ENCODE measurements at regions not wholly inside any gene's neighbourhood (a gene's known extent, or its start where the extent isn't known, plus 50 kb on each side); places are given as distances from the start of the nearest gene placed in this dataset.
A peak's percentile ranks its signal among the peaks of the same experiment; 100 is the strongest.

GRCh38 chr10:21087476-21087875 is 190.4 kb upstream of the NEBL start:
- no TSS peak for BruUV-seq (replicated peaks)
- H3K9me3 Mint-ChIP-seq (ENCODE audit: unreplicated experiment) = no peaks in the 10 kb centered on the region

GRCh38 chr10:21084700-21085099 is 187.6 kb upstream of the NEBL start:
- intact Hi-C loops (cut with micrococcal nuclease) = no loop called here
- POLR2A ChIA-PET = interaction anchor here (0.6 to 1.2 kb wide), 3 partner anchors 50 to 69 kb away, joined by 3 read pairs; no protein-coding TSS in a partner anchor
- BruUV-seq (replicated peaks) = no TSS peak
- Mint-ChIP-seq H3K36me3 (ENCODE audit: insufficient read depth, unreplicated experiment) (peaks cover 6% of the 10 kb centered on the region), H3K9me3 (ENCODE audit: unreplicated experiment) (no peaks in the 10 kb centered on the region), H3K27ac (ENCODE audit: low read depth, unreplicated experiment) (no peak overlapping the region), H3K4me1 (ENCODE audit: insufficient read depth, unreplicated experiment) (peaks cover 14% of the 10 kb centered on the region), H3K27me3 (ENCODE audit: insufficient read depth, unreplicated experiment) (no peaks in the 10 kb centered on the region), H3K4me3 (ENCODE audit: unreplicated experiment) (no peak overlapping the region)
- TF ChIP-seq CTCF (IDR thresholded peaks at IDR 0.05; ENCODE audit: unreplicated experiment) = no peak
- CTCF ChIA-PET = interaction anchor here (0.8 to 1.5 kb wide), 5 partner anchors 9 to 543 kb away, joined by 3 to 10 read pairs (median 3); no protein-coding TSS in a partner anchor
- DNase-seq (ENCODE audit: unreplicated experiment) = no peak

More at GRCh38 chr10:21087476-21087875, 190.4 kb upstream of the NEBL start:
- Mint-ChIP-seq H3K27me3 (ENCODE audit: insufficient read depth, unreplicated experiment) (no peaks in the 10 kb centered on the region), H3K27ac (ENCODE audit: low read depth, unreplicated experiment) (no peak overlapping the region), H3K36me3 (ENCODE audit: insufficient read depth, unreplicated experiment) (peaks cover 5% of the 10 kb centered on the region), H3K4me3 (ENCODE audit: unreplicated experiment) (no peak overlapping the region), H3K4me1 (ENCODE audit: insufficient read depth, unreplicated experiment) (peaks cover 13% of the 10 kb centered on the region)
- TF ChIP-seq CTCF (IDR thresholded peaks at IDR 0.05; ENCODE audit: unreplicated experiment) = no peak
- intact Hi-C loops (cut with micrococcal nuclease) = no loop called here
- CTCF ChIA-PET = interaction anchor here (0.7 to 1.0 kb wide), 4 partner anchors 8 to 1721 kb away, joined by 3 to 4 read pairs (median 4); no protein-coding TSS in a partner anchor
- POLR2A ChIA-PET = interaction anchor here (1.4 kb wide), 1 partner anchor 10 kb away, joined by 4 read pairs; no protein-coding TSS in a partner anchor
- DNase-seq (ENCODE audit: unreplicated experiment) = no peak

GRCh38 chr10:21083861-21084260 is 186.8 kb upstream of the NEBL start:
- H3K4me1 Mint-ChIP-seq (ENCODE audit: insufficient read depth, unreplicated experiment) = peaks cover 20% of the 10 kb centered on the region
- H3K36me3 Mint-ChIP-seq (ENCODE audit: insufficient read depth, unreplicated experiment) = peaks cover 6% of the 10 kb centered on the region
- H3K4me3 Mint-ChIP-seq (ENCODE audit: unreplicated experiment) = no peak overlapping the region
- H3K27ac Mint-ChIP-seq (ENCODE audit: low read depth, unreplicated experiment) = no peak overlapping the region
- POLR2A ChIA-PET = interaction anchor here (0.6 to 1.1 kb wide), 5 partner anchors 9 to 68 kb away, joined by 3 to 4 read pairs (median 3); no protein-coding TSS in a partner anchor
- intact Hi-C loops (cut with micrococcal nuclease) = no loop called here
- TF ChIP-seq CTCF (IDR thresholded peaks at IDR 0.05; ENCODE audit: unreplicated experiment) = no peak
- peak; percentile 64 for DNase-seq (ENCODE audit: unreplicated experiment)
- no peaks in the 10 kb centered on the region for H3K9me3 Mint-ChIP-seq (ENCODE audit: unreplicated experiment)
- CTCF ChIA-PET = interaction anchor here (0.7 to 1.0 kb wide), 3 partner anchors 88 to 186 kb away, joined by 3 to 4 read pairs (median 4); no protein-coding TSS in a partner anchor
- no TSS peak for BruUV-seq (replicated peaks)
- no peaks in the 10 kb centered on the region for H3K27me3 Mint-ChIP-seq (ENCODE audit: insufficient read depth, unreplicated experiment)

GRCh38 chr10:21082206-21082605 is 185.1 kb upstream of the NEBL start:
- TF ChIP-seq CTCF (IDR thresholded peaks at IDR 0.05; ENCODE audit: unreplicated experiment) = no peak
- Mint-ChIP-seq H3K27me3 (ENCODE audit: insufficient read depth, unreplicated experiment) (no peaks in the 10 kb centered on the region), H3K4me3 (ENCODE audit: unreplicated experiment) (no peak overlapping the region), H3K4me1 (ENCODE audit: insufficient read depth, unreplicated experiment) (peaks cover 31% of the 10 kb centered on the region), H3K9me3 (ENCODE audit: unreplicated experiment) (no peaks in the 10 kb centered on the region), H3K36me3 (ENCODE audit: insufficient read depth, unreplicated experiment) (peaks cover 6% of the 10 kb centered on the region), H3K27ac (ENCODE audit: low read depth, unreplicated experiment) (no peak overlapping the region)
- BruUV-seq (replicated peaks) = no TSS peak
- intact Hi-C loops (cut with micrococcal nuclease) = no loop called here
- no peak for DNase-seq (ENCODE audit: unreplicated experiment)
- CTCF ChIA-PET = no interaction called here
- POLR2A ChIA-PET = no interaction called here

Measured in MCF 10A (cell line).